ENCODE measurements at regions not wholly inside any gene's neighbourhood (a gene's known extent, or its start where the extent isn't known, plus 50 kb on each side); places are given as distances from the start of the nearest gene placed in this dataset.

DNA sequence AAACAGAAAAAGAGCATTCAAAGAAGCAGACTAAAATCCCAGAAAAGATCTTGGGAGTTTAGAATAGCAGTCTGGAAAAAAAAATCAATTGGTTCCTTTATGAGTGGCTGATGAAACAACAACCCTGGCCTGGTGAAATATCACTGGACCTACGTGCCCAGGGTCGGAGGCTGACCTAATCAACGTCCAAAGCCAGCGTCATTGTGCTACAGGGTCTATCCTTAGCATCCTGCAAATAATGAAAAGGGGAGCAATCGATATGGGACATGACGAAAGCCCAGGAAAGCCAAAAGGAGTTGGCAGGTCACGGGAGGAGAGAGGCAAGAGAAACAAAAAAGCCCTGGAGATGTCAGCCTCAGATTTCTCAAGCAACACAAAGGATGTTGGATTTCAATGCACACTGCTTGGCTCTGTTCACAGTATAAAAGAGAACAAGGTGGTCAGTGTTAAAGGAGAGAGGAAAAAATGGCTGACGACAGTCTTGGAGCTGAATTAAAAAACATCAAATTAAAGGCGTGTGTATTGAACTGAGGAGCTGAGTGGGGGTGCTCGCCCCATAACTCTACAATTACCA, 148.8 kb downstream of the BLID start:
- Histone ChIP-seq H3K27me3 (ENCODE audit: insufficient read depth, low read length) (no peaks in the 10 kb centered on the region), H3K4me1 (ENCODE audit: control insufficient read depth in 1 of 2, insufficient read depth in 2 of 2, low read length in 2 of 2) (peaks cover 0 to 6% of the 10 kb centered on the region in 2 experiments; a peak in 2 of 4 replicates), H3K4me3 (replicated peaks in 1 of 2; ENCODE audit: low read depth in 1 of 2, low read length in 2 of 2) (no peak overlapping the region), H3K9me2 (ENCODE audit: insufficient read depth) (no peaks in the 10 kb centered on the region), H4K20me1 (ENCODE audit: insufficient read depth) (no peaks in the 10 kb centered on the region), H3K27ac (ENCODE audit: low read depth, low read length) (no peak overlapping the region), H3K79me2 (ENCODE audit: insufficient read depth, low read length) (no peaks in the 10 kb centered on the region), H3K36me3 (ENCODE audit: control insufficient read depth in 1 of 2, insufficient read depth in 2 of 2, low read length in 2 of 2) (no peaks in the 10 kb centered on the region), H2AFZ (ENCODE audit: low read depth, low read length, poor library complexity, severe bottlenecking) (no peak overlapping the region), H3K9ac (ENCODE audit: low read length) (no peak overlapping the region), H3K4me2 (ENCODE audit: low read length) (no peak overlapping the region), H3K9me3 (ENCODE audit: control insufficient read depth in 1 of 2, insufficient read depth in 1 of 2, low read depth in 1 of 2, low read length in 2 of 2) (no peaks in the 10 kb centered on the region)
- BruUV-seq (replicated peaks) = no TSS peak
- RAD21 ChIA-PET (ENCODE audit: low non-redundant PET in 1 of 2, low total read pairs in 2 of 2, uncharacterized antibody in 2 of 2, unreplicated experiment in 2 of 2) = interaction anchor here in 1 of 2 experiments (0.6 kb wide), 1 partner anchor 222 kb away, joined by 3 read pairs; no protein-coding TSS in a partner anchor
- POLR2A ChIA-PET = interaction anchor here (0.6 kb wide), 1 partner anchor 166 kb away, joined by 7 read pairs; no protein-coding TSS in a partner anchor
- ATAC-seq = no peak
- CTCF ChIA-PET = no interaction called here
- intact Hi-C loops (cut with micrococcal nuclease) = no loop called here
- no peak for DNase-seq (ENCODE audit: low read depth, low spot score)
- TF ChIP-seq, protein P1, sequence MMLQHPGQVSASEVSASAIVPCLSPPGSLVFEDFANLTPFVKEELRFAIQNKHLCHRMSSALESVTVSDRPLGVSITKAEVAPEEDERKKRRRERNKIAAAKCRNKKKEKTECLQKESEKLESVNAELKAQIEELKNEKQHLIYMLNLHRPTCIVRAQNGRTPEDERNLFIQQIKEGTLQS (IDR thresholded peaks at IDR 0.05) = no peak
- TF ChIP-seq SP1 (IDR thresholded peaks at IDR 0.05; ENCODE audit: low read depth) (no peak), TCF7L2 (IDR thresholded peaks at IDR 0.05; ENCODE audit: borderline replicate concordance, extremely low read depth, insufficient read depth, insufficient read length) (no peak), FOSL1 (IDR thresholded peaks at IDR 0.05; ENCODE audit: low read depth) (no peak), RAD21 (IDR thresholded peaks at IDR 0.05; ENCODE audit: low read depth) (no peak), EGR1 (IDR thresholded peaks at IDR 0.05; ENCODE audit: low read depth) (no peak), EZH2 (IDR thresholded peaks at IDR 0.05) (no peak), POLR2A (IDR thresholded peaks at IDR 0.05; ENCODE audit: borderline replicate concordance, extremely low read depth, insufficient read depth, insufficient read length) (no peak), ZNF274 (IDR thresholded peaks at IDR 0.05; ENCODE audit: low read depth, low read length) (no peak), SIN3A (IDR thresholded peaks at IDR 0.05; ENCODE audit: low read depth) (no peak), JUND (IDR thresholded peaks at IDR 0.05) (no peak), EZH2phosphoT487 (IDR thresholded peaks at IDR 0.05; ENCODE audit: borderline replicate concordance) (no peak), SRF (IDR thresholded peaks at IDR 0.05; ENCODE audit: low read depth) (no peak), POLR2AphosphoS5 (IDR thresholded peaks at IDR 0.05; ENCODE audit: low read depth, low read length) (no peak), ELF1 (IDR thresholded peaks at IDR 0.05; ENCODE audit: borderline replicate concordance, low read depth) (no peak), CBX3 (IDR thresholded peaks at IDR 0.05; ENCODE audit: low read depth) (no peak), ZFX (IDR thresholded peaks at IDR 0.05) (no peak)
- TF ChIP-seq, protein P2, sequence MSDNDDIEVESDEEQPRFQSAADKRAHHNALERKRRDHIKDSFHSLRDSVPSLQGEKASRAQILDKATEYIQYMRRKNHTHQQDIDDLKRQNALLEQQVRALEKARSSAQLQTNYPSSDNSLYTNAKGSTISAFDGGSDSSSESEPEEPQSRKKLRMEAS (IDR thresholded peaks at IDR 0.05) = no peak
- TF ChIP-seq, protein P3, sequence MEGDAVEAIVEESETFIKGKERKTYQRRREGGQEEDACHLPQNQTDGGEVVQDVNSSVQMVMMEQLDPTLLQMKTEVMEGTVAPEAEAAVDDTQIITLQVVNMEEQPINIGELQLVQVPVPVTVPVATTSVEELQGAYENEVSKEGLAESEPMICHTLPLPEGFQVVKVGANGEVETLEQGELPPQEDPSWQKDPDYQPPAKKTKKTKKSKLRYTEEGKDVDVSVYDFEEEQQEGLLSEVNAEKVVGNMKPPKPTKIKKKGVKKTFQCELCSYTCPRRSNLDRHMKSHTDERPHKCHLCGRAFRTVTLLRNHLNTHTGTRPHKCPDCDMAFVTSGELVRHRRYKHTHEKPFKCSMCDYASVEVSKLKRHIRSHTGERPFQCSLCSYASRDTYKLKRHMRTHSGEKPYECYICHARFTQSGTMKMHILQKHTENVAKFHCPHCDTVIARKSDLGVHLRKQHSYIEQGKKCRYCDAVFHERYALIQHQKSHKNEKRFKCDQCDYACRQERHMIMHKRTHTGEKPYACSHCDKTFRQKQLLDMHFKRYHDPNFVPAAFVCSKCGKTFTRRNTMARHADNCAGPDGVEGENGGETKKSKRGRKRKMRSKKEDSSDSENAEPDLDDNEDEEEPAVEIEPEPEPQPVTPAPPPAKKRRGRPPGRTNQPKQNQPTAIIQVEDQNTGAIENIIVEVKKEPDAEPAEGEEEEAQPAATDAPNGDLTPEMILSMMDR (IDR thresholded peaks at IDR 0.05 in 2 of 3, conservative IDR thresholded peaks at IDR 0.05 in 1 of 3; ENCODE audit: borderline replicate concordance in 1 of 3, insufficient read depth in 1 of 3, low read depth in 2 of 3, low read length in 2 of 3) = no peak

All from HCT116 (cell line).